SU-DHL-6 (cell line): ENCODE measurements at regions not wholly inside any gene's neighbourhood (a gene's known extent, or its start where the extent isn't known, plus 50 kb on each side); places are given as distances from the start of the nearest gene placed in this dataset.

Experiments
- H2AFZ ChIP-seq: fragments of 200-600 bp; sonication (generic); 2 replicates; pipeline ENCODE4 v1.6.1; 2014; ENCODE audit warnings: low read depth, mild to moderate bottlenecking, moderate library complexity, mixed read lengths, antibody characterized with exemption, low read length; ENCODE audit not compliant: severe bottlenecking
- H3F3A ChIP-seq: fragments of 200-600 bp; shearing (Covaris generic); 2 replicates; pipeline ENCODE4 v1.6.0; 2016; ENCODE audit warnings: antibody characterized with exemption, mild to moderate bottlenecking; ENCODE audit not compliant: insufficient read depth
- H3K27ac ChIP-seq: fragments of 200-600 bp; sonication (generic); 2 replicates; pipeline ENCODE4 v1.5.1; 2016; ENCODE audit warnings: low read depth, mild to moderate bottlenecking, low read length, moderate library complexity, mixed read lengths
- H3K27me3 ChIP-seq: fragments of 200-600 bp; sonication (generic), shearing (Covaris generic); 2 replicates; pipeline ENCODE4 v1.6.0; 2014; ENCODE audit warnings: mild to moderate bottlenecking, low read length
- H3K36me3 ChIP-seq: fragments of 200-600 bp; sonication (generic); 2 replicates; pipeline ENCODE4 v1.6.1; 2014; ENCODE audit warnings: mild to moderate bottlenecking, low read length, mixed read lengths
- H3K4me2 ChIP-seq: fragments of 300-600, 200-600 bp; shearing (Covaris generic), sonication (generic); 2 replicates; pipeline ENCODE4 v1.6.0; 2014; ENCODE audit warnings: low read length, low read depth, mild to moderate bottlenecking; ENCODE audit not compliant: poor library complexity, severe bottlenecking
- H3K4me3 ChIP-seq: fragments of 200-600 bp; sonication (generic); 2 replicates; pipeline ENCODE4 v1.5.1; 2014; ENCODE audit warnings: antibody characterized with exemption, low read length, mild to moderate bottlenecking, mixed read lengths; ENCODE audit not compliant: insufficient read depth, poor library complexity, severe bottlenecking
- H3K79me2 ChIP-seq: fragments of 200-600 bp; sonication (generic); 2 replicates; pipeline ENCODE4 v1.6.1; 2014; ENCODE audit warnings: mild to moderate bottlenecking, low read length, moderate library complexity; ENCODE audit not compliant: insufficient read depth
- H3K9ac ChIP-seq: fragments of 200-600 bp; sonication (generic); 2 replicates; pipeline ENCODE4 v1.7.0; 2014; ENCODE audit warnings: mild to moderate bottlenecking, low read length
- H3K9me2 ChIP-seq: fragments of 200-600 bp; sonication (generic); replicated peaks from 2 replicates; pipeline ENCODE4 v1.6.1; 2014; ENCODE audit warnings: low read length; ENCODE audit not compliant: insufficient read depth
- H3K9me3 ChIP-seq: fragments of 200-600 bp; sonication (generic); 2 replicates; pipeline ENCODE4 v1.6.1; 2014; ENCODE audit warnings: low read length, mixed read lengths; ENCODE audit not compliant: insufficient read depth
- H4K20me1 ChIP-seq: fragments of 200-600 bp; sonication (generic); 2 replicates; pipeline ENCODE4 v1.6.1; 2014; ENCODE audit warnings: low read depth, mild to moderate bottlenecking, antibody characterized with exemption, low read length, moderate library complexity, mixed read lengths
- CTCF ChIP-seq: fragments of 200-600 bp; sonication (generic); IDR thresholded peaks from one replicate; pipeline ENCODE4 v1.5.1; 2017; ENCODE audit warnings: antibody characterized with exemption, mild to moderate bottlenecking, low read length, moderate library complexity; ENCODE audit not compliant: insufficient read depth, poor library complexity, severe bottlenecking
- EZH2phosphoT487 ChIP-seq: fragments of 200-600 bp; sonication (generic), shearing (Covaris generic); conservative IDR thresholded peaks from 2 replicates; pipeline ENCODE4 v1.6.1; 2018; ENCODE audit warnings: mild to moderate bottlenecking, antibody characterized with exemption, low read length, moderate library complexity, mixed read lengths

GRCh38 chr10:29067628-29068027, 221.2 kb upstream of the LYZL1 start:
- no peaks in the 10 kb centered on the region for H3K9me3 ChIP-seq
- no peak overlapping the region for H2AFZ ChIP-seq
- H3K27ac ChIP-seq, result no peak overlapping the region
- no peaks in the 10 kb centered on the region for H3F3A ChIP-seq
- H3K9me2 ChIP-seq, result no peaks in the 10 kb centered on the region
- no peaks in the 10 kb centered on the region for H3K27me3 ChIP-seq
- H4K20me1 ChIP-seq, result no peaks in the 10 kb centered on the region
- H3K79me2 ChIP-seq, result no peaks in the 10 kb centered on the region
- no peaks in the 10 kb centered on the region for H3K36me3 ChIP-seq
- H3K4me3 ChIP-seq, result no peak overlapping the region
- no peak overlapping the region for H3K9ac ChIP-seq
- no peak overlapping the region for H3K4me2 ChIP-seq
- TF ChIP-seq CTCF, result no peak
- no peak for TF ChIP-seq EZH2phosphoT487

- Histone ChIP-seq H3K4me2 (no peak overlapping the region), H3K79me2 (no peaks in the 10 kb centered on the region), H3K4me3 (no peak overlapping the region), H3K27ac (no peak overlapping the region), H2AFZ (no peak overlapping the region), H3K36me3 (no peaks in the 10 kb centered on the region), H4K20me1 (no peaks in the 10 kb centered on the region), H3F3A (no peaks in the 10 kb centered on the region), H3K9ac (no peak overlapping the region), H3K9me2 (no peaks in the 10 kb centered on the region), H3K9me3 (no peaks in the 10 kb centered on the region), H3K27me3 (no peaks in the 10 kb centered on the region)
- TF ChIP-seq CTCF (no peak), EZH2phosphoT487 (no peak)
Observed at GRCh38 chr10:29068302-29068701, 220.6 kb upstream of the LYZL1 start.

GRCh38 chr10:29068966-29069365, 219.9 kb upstream of the LYZL1 start:
- Histone ChIP-seq H3K9me3 (no peaks in the 10 kb centered on the region), H2AFZ (no peak overlapping the region), H3K27me3 (no peaks in the 10 kb centered on the region), H3K4me2 (no peak overlapping the region), H3K9me2 (no peaks in the 10 kb centered on the region), H3K36me3 (no peaks in the 10 kb centered on the region), H3K27ac (no peak overlapping the region), H3K9ac (no peak overlapping the region), H3F3A (no peaks in the 10 kb centered on the region), H4K20me1 (no peaks in the 10 kb centered on the region), H3K4me3 (no peak overlapping the region), H3K79me2 (no peaks in the 10 kb centered on the region)
- TF ChIP-seq EZH2phosphoT487 (no peak), CTCF (no peak)

- no peak for TF ChIP-seq CTCF
- no peak for TF ChIP-seq EZH2phosphoT487
Observed at GRCh38 chr10:29069941-29070340, 218.9 kb upstream of the LYZL1 start.

More at GRCh38 chr10:29069941-29070340, 218.9 kb upstream of the LYZL1 start:
- no peaks in the 10 kb centered on the region for H3K9me3 ChIP-seq
- H3K4me3 ChIP-seq, result no peak overlapping the region
- H3K27ac ChIP-seq, result no peak overlapping the region
- H4K20me1 ChIP-seq, result no peaks in the 10 kb centered on the region
- no peak overlapping the region for H2AFZ ChIP-seq
- no peaks in the 10 kb centered on the region for H3K27me3 ChIP-seq
- no peaks in the 10 kb centered on the region for H3K9me2 ChIP-seq
- no peaks in the 10 kb centered on the region for H3K36me3 ChIP-seq
- no peaks in the 10 kb centered on the region for H3K79me2 ChIP-seq
- H3K4me2 ChIP-seq, result no peak overlapping the region
- H3F3A ChIP-seq, result no peaks in the 10 kb centered on the region
- no peak overlapping the region for H3K9ac ChIP-seq
